Coronary artery (tissue), 2 donors: ENCODE measurements at regions not wholly inside any gene's neighbourhood (a gene's known extent, or its start where the extent isn't known, plus 50 kb on each side); places are given as distances from the start of the nearest gene placed in this dataset.

Source experiments
- DNase-seq: peaks from one replicate; pipeline ENCODE4 v3.0.0-alpha.2; 2017; ENCODE audit warnings: low spot score
- H3K27ac ChIP-seq, 2 donors: fragments of 200-600 bp; sonication (generic); one replicate each; pipeline ENCODE4 v1.5.1; 2016 to 2019
- H3K4me3 ChIP-seq: fragments of 200-600 bp; sonication (generic); 2 replicates; pipeline ENCODE4 v1.5.1; 2016; ENCODE audit warnings: mild to moderate bottlenecking, moderate library complexity
- TF ChIP-seq, protein P1 (sequence below): fragments of 200-600 bp; sonication (generic); IDR thresholded peaks from one replicate; pipeline ENCODE4 v1.5.1; 2019; ENCODE audit warnings: antibody characterized with exemption

DNA sequence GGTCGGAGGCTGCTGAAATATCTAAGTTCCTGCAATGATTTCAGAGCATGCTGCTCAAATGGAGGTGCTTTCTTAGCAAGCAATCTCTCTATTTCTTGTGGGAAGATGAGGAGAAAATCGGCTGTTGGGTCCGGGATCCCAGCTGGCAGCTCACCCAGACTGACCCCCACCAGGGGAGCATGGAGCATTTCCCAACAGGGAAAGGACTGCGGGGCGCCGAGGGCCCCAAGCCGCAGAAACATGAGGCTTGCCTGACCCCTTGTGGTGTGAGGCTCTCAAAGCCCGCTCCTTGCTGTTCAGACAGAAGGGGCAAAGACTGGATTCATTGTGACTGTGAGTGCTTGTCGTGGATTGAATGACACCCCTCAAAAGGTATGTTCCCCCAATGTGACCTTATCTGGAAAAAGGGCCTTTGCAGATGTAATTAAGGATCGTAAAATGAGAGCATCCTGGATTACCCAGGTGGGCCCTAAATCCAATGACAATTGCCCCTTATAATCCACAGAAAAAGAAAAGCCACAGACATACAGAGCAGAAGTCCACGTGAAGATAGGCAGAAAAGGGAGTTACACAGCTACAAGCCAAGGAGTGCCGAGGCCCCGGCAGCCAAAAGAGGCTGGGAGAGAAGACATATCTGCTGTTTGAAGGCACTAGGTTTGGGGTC lies 116.3 kb upstream of the VASH1 start:
- Histone ChIP-seq H3K27ac (no peak overlapping the region), H3K4me3 (no peak overlapping the region)
- TF ChIP-seq, protein P1, sequence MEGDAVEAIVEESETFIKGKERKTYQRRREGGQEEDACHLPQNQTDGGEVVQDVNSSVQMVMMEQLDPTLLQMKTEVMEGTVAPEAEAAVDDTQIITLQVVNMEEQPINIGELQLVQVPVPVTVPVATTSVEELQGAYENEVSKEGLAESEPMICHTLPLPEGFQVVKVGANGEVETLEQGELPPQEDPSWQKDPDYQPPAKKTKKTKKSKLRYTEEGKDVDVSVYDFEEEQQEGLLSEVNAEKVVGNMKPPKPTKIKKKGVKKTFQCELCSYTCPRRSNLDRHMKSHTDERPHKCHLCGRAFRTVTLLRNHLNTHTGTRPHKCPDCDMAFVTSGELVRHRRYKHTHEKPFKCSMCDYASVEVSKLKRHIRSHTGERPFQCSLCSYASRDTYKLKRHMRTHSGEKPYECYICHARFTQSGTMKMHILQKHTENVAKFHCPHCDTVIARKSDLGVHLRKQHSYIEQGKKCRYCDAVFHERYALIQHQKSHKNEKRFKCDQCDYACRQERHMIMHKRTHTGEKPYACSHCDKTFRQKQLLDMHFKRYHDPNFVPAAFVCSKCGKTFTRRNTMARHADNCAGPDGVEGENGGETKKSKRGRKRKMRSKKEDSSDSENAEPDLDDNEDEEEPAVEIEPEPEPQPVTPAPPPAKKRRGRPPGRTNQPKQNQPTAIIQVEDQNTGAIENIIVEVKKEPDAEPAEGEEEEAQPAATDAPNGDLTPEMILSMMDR = no peak
- no peak for DNase-seq

DNA sequence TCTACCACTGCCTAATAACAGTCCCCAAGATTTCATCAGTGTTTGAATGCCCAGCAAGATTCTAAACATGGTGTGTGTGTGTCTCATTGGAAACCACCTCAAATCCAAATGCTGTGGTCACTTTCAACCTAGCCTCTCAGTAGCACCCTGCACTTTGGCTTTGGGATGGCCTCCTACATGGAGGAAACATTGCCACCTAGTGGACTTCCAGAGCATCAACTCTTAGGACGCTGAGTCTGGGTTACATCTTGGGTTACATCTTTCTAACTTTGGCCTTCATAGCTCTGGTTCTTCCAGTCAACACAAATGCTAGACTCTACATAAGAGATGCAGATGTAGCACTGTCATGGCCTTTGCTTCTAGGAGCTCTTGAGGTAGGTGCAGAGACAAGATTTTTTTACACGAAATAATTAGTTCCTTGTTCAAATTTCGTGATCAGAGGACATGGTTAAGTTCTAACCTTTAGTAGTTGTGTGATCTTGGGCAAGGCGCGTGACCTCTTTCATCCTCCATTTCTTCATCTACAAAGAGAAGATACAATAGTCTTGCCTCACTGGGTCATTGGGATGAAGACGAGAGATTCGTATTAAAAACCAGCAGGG lies 113.5 kb upstream of the VASH1 start:
- TF ChIP-seq, protein P1 = peak; percentile 27
- no peak for DNase-seq
- H3K27ac ChIP-seq = no peak overlapping the region

DNA sequence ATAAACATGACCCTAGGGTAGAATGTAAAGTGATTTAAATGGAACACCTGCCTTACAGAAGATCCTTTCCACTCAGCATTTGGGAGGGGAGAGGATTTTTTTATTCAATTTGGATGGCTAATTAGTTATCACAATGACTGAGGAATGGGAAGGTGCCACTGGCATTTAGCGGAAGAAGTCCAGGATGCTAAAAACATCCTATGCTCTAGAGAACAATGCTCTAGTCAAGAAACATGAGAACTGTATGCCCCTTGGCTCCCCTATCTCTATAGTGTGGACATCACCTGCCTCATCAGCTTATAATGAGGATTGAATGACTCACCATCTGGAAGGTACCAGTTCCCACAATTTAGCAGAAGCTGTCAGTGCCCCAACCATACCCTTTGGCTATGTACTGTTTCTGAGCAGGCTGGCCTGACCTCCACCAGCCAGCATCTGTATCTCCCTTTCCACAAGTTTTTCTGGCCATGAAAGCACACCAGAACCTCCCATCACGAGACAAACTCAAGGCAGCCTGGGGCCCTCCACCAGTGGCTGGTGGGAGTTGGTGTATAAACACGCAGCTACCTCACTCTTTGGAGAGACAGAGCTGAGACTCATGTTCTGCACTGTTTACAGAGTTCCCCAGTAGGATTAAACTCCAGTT lies 109.7 kb upstream of the VASH1 start:
- no peak overlapping the region for H3K4me3 ChIP-seq
- no peak for DNase-seq
- TF ChIP-seq, protein P1 = no peak
- no peak overlapping the region for H3K27ac ChIP-seq

More for the DNA sequence above, 113.5 kb upstream of the VASH1 start:
- no peak overlapping the region for H3K4me3 ChIP-seq

DNA sequence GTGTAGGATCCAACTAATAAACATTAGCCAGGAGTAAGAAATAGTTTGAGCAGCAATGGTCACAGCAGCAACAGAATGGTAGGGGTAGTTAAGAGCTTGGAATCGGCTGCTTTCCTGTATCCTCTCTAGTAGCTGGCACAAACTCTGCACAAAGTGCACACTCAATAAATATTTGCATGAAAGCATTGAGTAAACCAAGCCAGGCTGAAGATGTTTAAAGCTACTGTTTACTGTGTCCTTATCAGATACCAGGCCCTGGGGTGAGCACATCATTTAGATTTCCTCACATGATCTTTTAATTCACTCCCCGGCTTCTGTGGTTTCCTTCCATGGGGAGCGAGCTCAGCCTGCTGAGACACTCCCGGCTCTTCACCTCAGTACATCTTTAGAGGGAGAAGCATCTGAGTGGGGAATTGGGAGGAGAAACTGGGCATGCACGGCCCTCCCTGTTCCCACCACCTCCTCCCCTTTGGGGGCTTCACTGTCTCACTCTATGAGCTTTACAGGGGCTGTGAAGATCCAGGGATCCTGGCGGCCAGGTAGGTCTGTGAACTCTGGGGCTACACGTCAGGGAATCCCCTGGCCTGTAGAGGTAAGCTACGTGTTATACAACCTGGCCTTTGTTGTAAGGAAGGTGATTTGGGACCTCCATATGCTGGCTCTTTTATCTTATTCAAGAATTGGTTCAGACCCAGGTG lies 107.2 kb upstream of the VASH1 start:
- TF ChIP-seq, protein P1 = no peak
- no peak overlapping the region for H3K27ac ChIP-seq
- no peak overlapping the region for H3K4me3 ChIP-seq
- DNase-seq = no peak

DNA sequence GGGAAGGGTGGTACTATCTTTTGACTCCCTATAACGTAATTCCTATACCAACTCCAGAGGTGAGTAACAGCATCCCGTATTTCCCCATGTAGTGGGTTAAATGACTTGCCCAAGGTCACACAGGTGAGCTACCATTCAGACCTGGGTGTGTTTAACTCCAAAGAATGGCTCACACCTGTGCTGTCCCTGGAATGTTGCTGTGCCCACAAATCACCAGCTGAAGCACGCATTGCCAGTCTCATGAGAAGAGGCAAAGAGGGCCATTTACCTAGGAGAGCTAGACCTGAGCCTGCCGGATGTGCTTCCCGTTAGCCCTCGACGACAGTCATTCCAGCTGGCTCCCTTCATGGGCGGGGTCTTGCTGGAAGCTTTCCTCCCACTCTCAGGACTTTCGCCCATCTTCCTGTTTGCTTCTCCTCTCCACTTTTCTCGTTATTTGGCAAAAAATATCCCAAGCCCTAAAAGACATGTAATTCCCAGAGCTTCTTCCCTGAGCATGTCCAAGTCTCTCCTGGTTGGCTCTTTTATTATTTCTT lies 106.6 kb upstream of the VASH1 start:
- DNase-seq = no peak
- H3K27ac ChIP-seq = no peak overlapping the region
- TF ChIP-seq, protein P1 = no peak
- H3K4me3 ChIP-seq = no peak overlapping the region

DNA sequence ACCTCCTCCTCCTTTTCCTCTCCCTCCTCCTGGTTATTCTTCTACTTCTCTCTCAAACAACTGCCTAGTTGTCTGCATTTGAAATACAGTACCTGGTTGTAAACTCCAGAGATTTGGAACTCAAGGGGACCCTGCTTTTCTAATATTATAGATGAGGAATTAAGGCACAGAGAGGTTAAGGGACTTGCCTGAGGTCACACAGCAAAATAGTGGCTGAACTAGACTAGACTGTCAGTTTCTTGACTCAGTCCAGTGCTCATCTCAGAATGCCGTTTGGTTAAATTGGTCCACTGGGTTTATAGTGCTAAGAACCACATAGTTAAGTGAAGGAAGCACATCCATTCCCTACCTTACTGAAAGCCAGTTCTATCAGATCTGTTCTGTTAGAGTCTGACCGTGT lies 105.9 kb upstream of the VASH1 start:
- Histone ChIP-seq H3K4me3 (no peak overlapping the region), H3K27ac (no peak overlapping the region)
- TF ChIP-seq, protein P1 = no peak
- no peak for DNase-seq
